Umbilical cord (tissue), 1 donor: ENCODE measurements at regions not wholly inside any gene's neighbourhood (a gene's known extent, or its start where the extent isn't known, plus 50 kb on each side); places are given as distances from the start of the nearest gene placed in this dataset.

Source experiments
- DNase-seq: peaks from one replicate; pipeline ENCODE4 v3.0.0-alpha.2; 2015; ENCODE audit warnings: low spot score

GRCh38 chrX:20432746-20433387, 166.2 kb upstream of the RPS6KA3 start:
- peak; percentile 1 for DNase-seq

GRCh38 chrX:20432048-20432447, 165.3 kb upstream of the RPS6KA3 start:
- DNase-seq, result peak; percentile 42

- peak; percentile 32 for DNase-seq
These were observed 164.8 kb upstream of the RPS6KA3 start for GRCh38 chrX:20431486-20431885.

- DNase-seq, result no peak
These were observed 160.6 kb upstream of the RPS6KA3 start for GRCh38 chrX:20427173-20427770.

DNA sequence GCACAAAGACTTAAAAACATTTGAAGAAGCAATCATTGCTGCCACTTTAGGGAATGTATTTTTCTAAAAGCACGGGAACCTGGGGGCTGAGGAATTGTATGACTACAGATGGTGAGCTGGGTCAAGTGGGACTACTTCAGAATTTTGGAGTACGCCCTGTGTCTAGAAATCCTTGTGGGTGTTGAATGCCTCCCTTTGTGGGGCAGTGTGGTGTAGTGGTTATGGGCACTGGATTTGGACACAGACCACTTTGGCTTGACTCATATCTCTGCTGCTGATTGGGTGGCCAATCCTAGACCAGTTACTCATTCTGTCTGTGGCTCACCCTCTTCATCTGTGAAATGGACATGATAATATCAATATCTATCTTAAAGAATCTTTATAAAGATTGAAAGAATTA, 155.0 kb upstream of the RPS6KA3 start:
- DNase-seq, result no peak

DNA sequence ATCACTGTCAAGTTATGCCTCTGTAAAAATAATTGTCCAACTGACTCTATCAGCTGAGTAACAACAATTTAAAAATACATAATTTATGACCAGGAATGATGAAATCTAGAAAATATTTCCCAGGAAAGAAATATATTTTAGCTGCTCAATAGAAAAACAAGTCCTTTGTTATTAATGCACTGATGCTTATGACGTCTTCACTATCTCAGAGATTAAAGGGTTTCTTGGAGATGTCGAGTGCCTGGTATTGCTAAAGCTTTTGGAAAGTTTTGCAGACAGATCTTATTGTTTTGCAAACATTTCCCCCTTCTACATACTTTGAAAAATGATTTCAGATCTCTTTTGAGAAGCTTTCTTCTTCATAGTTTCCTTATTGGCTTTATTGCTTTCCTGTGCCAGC, 154.6 kb upstream of the RPS6KA3 start:
- peak; percentile 42 for DNase-seq

- DNase-seq, result no peak
These were observed 153.3 kb upstream of the RPS6KA3 start for GRCh38 chrX:20420058-20420457.

- DNase-seq, result no peak
These were observed 151.9 kb upstream of the RPS6KA3 start for GRCh38 chrX:20418379-20419150.

DNA sequence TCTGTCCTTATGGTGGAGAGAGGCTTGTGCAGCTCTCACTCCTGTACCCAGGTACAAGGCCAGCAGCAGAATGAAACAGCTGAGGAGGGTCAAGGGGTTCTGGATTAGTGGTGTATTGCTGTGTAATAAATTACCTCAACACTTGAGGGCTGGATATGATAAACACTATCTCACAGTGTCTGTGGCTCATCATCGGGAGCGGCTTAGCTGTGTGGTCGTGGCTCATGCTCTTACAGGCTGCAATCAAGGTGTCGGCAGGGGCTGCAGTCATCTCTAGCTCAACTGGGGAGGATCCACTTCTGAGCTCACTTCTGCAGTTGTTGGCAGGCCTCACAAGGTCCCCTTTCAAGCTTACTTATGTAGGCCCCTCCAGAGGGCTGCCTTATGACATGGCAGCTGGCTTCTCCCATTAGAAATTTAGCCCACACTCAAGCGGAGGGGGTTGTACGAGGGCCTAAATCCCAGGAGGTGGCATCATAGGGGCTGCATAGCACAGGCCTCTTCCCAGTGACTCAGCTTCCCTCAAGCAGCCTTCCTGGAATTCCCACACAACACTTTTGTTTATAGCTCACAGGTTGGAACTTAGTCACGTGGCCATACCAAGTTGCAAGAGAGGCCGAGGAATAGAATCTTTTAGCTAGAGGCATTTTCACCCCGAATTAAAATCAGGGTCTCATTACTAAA, 148.2 kb upstream of the RPS6KA3 start:
- peak; percentile 12 for DNase-seq

- DNase-seq, result no peak
These were observed 147.4 kb upstream of the RPS6KA3 start for GRCh38 chrX:20414066-20414465.

- no peak for DNase-seq
These were observed 146.3 kb upstream of the RPS6KA3 start for GRCh38 chrX:20412871-20413486.

GRCh38 chrX:20410540-20410939, 143.8 kb upstream of the RPS6KA3 start:
- DNase-seq, result no peak

GRCh38 chrX:20409991-20410390, 143.3 kb upstream of the RPS6KA3 start:
- no peak for DNase-seq

GRCh38 chrX:20402956-20403355, 136.2 kb upstream of the RPS6KA3 start:
- no peak for DNase-seq

GRCh38 chrX:20399728-20400414, 133.2 kb upstream of the RPS6KA3 start:
- no peak for DNase-seq

DNA sequence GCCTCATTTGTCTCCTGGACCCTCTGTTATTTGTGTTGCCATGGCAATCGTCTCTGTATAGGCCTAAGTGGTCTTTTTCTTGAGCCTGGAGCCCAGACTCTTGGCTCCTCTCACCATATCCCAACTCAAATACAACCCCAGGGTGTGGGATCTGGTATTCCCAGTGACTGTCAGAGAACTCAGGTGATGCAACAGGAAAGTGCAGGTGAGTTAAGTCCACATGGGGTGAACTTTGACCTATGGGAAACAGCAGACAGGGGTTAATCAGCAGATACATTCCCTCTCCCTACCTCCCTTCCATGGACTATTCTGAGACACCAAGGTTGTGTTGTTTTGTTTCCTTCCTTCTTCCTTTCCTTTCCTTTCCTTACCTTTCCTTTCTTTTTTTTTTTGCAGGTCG, 130.9 kb upstream of the RPS6KA3 start:
- no peak for DNase-seq

GRCh38 chrX:20394451-20394850, 127.7 kb upstream of the RPS6KA3 start:
- no peak for DNase-seq

DNA sequence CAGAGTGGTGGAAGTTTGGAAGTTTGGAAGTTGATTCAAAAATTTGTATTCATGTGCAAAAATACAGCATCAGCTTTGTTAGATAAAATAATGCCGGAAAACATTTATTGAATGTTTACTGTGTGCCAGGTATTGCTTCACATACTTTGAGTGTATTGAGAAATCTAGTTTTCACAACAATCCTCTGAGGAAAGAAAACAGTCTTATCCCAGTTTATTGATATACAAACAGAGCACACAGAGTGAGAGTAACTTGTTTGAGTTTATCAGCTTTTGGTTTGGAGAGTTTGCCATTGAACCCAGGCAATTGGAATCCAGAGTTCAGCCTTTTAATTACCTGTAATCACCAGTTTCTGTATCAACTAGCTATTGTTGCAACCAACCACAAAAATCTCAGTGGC, 127.2 kb upstream of the RPS6KA3 start:
- no peak for DNase-seq

GRCh38 chrX:20388594-20388993, 121.9 kb upstream of the RPS6KA3 start:
- no peak for DNase-seq

GRCh38 chrX:20383477-20383876, 116.8 kb upstream of the RPS6KA3 start:
- no peak for DNase-seq
